MM.1S (cell line): ENCODE measurements at regions not wholly inside any gene's neighbourhood (a gene's known extent, or its start where the extent isn't known, plus 50 kb on each side); places are given as distances from the start of the nearest gene placed in this dataset.

Experiments used
- CTCF ChIP-seq: fragments of 300-600 bp; sonication (generic); IDR thresholded peaks from 2 replicates; pipeline ENCODE4 v1.5.1; 2016; ENCODE audit warnings: antibody characterized with exemption, low read length, mixed read lengths
- EZH2 ChIP-seq: fragments of 300-600 bp; sonication (generic); optimal IDR thresholded peaks from 2 replicates; pipeline ENCODE3; 2017; ENCODE audit warnings: low read depth, mild to moderate bottlenecking, antibody characterized with exemption, low read length, mixed read lengths
- EZH2phosphoT487 ChIP-seq: fragments of 300-600 bp; sonication (generic); IDR thresholded peaks from 2 replicates; pipeline ENCODE4 v1.6.1; 2018; ENCODE audit warnings: antibody characterized with exemption, low read length

DNA sequence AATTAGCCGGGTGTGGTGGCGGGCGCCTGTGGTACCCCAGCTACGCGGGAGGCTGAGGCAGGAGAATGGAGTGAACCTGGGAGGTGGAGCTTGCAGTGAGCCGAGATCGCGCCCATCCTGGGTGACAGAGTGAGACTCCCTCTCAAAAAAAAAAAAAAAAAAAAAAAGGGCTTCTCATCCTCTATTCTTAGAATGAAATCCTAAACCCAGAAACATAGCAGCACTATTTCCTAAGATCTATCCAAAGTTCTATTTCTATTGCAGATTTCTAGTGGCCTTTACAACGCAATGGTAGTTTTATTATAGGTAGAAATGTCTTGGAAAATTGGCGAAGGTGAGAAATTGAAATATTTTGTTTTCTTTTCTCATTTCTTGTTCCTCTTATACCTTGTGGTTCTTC is 501.0 kb upstream of the SETBP1 start:
- TF ChIP-seq CTCF (no peak), EZH2 (no peak), EZH2phosphoT487 (no peak)
